ENCODE measurements at regions not wholly inside any gene's neighbourhood (a gene's known extent, or its start where the extent isn't known, plus 50 kb on each side); places are given as distances from the start of the nearest gene placed in this dataset.
"Not testable (repeated sequence)": the region's sequence is repeated elsewhere in the genome, so short reads cannot be mapped to it uniquely, and the experiment has no call there.

GRCh38 chr1:146731981-146732680 is 206.0 kb upstream of the NBPF12 start:
- TF ChIP-seq CTCF (IDR thresholded peaks at IDR 0.05); TEAD4 (IDR thresholded peaks at IDR 0.05; ENCODE audit: borderline replicate concordance, insufficient read depth); EZH2phosphoT487 (IDR thresholded peaks at IDR 0.05; ENCODE audit: borderline replicate concordance, low read depth); RFX5 (IDR thresholded peaks at IDR 0.05; ENCODE audit: low read length); SMC3 (IDR thresholded peaks at IDR 0.05; ENCODE audit: low read depth, low read length); PBX3 (IDR thresholded peaks at IDR 0.05); MAX (IDR thresholded peaks at IDR 0.05; ENCODE audit: low read depth); RAD21 (IDR thresholded peaks at IDR 0.05; ENCODE audit: low read length); POLR2AphosphoS5 (IDR thresholded peaks at IDR 0.05; ENCODE audit: low read depth, low read length); EP300 (IDR thresholded peaks at IDR 0.05; ENCODE audit: borderline replicate concordance in 1 of 2, low read depth in 1 of 2, low read length in 1 of 2); JUND (IDR thresholded peaks at IDR 0.05); YY1 (IDR thresholded peaks at IDR 0.05; ENCODE audit: low read depth); FOXM1 (IDR thresholded peaks at IDR 0.05; ENCODE audit: low read depth); CHD2 (IDR thresholded peaks at IDR 0.05; ENCODE audit: low read length, partially characterized antibody): not testable (repeated sequence)

Data from SK-N-SH (cell line).